AG10803 (cell line): ENCODE measurements at regions not wholly inside any gene's neighbourhood (a gene's known extent, or its start where the extent isn't known, plus 50 kb on each side); places are given as distances from the start of the nearest gene placed in this dataset.
A peak's percentile ranks its signal among the peaks of the same experiment; 100 is the strongest.

Experiments
- DNase-seq: peaks from one replicate; pipeline ENCODE4 v3.0.0; 2010; ENCODE audit warnings: low read depth
- H3K4me3 ChIP-seq: 2 replicates; pipeline ENCODE4 v1.5.1; 2011; ENCODE audit warnings: mild to moderate bottlenecking, low read length, control low read depth
- CTCF ChIP-seq: conservative IDR thresholded peaks from 2 replicates; pipeline ENCODE4 v1.5.1; 2011; ENCODE audit warnings: mild to moderate bottlenecking, low read length, control low read depth, inconsistent platforms

- H3K4me3 ChIP-seq, result peak overlapping the region; percentile 42
- peak; percentile 10 for DNase-seq
- no peak for TF ChIP-seq CTCF
These were observed 649.7 kb upstream of the GJE1 start for GRCh38 chr6:141482796-141483597.

- TF ChIP-seq CTCF, result no peak
- no peak for DNase-seq
- no peak overlapping the region for H3K4me3 ChIP-seq
These were observed 657.5 kb upstream of the GJE1 start for GRCh38 chr6:141475259-141475658.

GRCh38 chr6:141472162-141472928 lies 660.4 kb upstream of the GJE1 start:
- TF ChIP-seq CTCF, result no peak
- H3K4me3 ChIP-seq, result no peak overlapping the region
- no peak for DNase-seq

GRCh38 chr6:141470810-141471209 lies 661.9 kb upstream of the GJE1 start:
- no peak for DNase-seq
- TF ChIP-seq CTCF, result no peak
- no peak overlapping the region for H3K4me3 ChIP-seq

- no peak overlapping the region for H3K4me3 ChIP-seq
- no peak for TF ChIP-seq CTCF
- peak; percentile 74 for DNase-seq
These were observed 664.8 kb upstream of the GJE1 start for GRCh38 chr6:141467881-141468280.

- DNase-seq, result no peak
- no peak for TF ChIP-seq CTCF
- H3K4me3 ChIP-seq, result no peak overlapping the region
These were observed 665.7 kb upstream of the GJE1 start for GRCh38 chr6:141467041-141467440.

GRCh38 chr6:141464896-141465295 lies 667.8 kb upstream of the GJE1 start:
- no peak for DNase-seq
- no peak overlapping the region for H3K4me3 ChIP-seq
- no peak for TF ChIP-seq CTCF
